ENCODE measurements at regions not wholly inside any gene's neighbourhood (a gene's known extent, or its start where the extent isn't known, plus 50 kb on each side); places are given as distances from the start of the nearest gene placed in this dataset.

DNA sequence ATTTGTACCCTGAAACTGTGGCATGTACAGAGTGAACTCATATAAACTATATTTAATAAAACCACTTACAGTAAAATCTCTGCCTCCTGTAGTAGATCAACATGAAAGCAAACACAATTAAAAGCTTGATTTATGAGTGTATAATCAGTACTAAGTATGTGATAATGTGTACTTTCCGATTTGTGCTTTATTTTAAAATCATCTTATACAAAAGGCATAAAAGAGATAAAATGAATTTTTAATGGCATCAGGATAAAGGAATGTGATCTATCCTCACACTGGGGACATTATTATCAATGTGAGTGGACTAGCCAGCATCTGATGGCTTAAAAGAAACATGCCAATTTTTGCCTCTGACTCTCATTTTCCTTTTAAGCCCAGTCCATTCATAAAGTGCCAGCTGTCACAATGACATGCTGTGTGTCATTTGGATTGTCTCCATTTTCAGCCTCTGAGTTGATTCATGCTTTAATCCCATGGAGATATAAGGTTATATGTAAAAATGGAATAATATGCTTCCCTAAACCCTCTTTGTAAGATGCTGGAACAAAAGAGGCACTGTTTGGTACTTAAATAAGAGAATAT, 831.6 kb upstream of the EYS start:
- TF ChIP-seq CTCF (IDR thresholded peaks at IDR 0.05; ENCODE audit: low read depth, low read length) (no peak), EZH2phosphoT487 (IDR thresholded peaks at IDR 0.05; ENCODE audit: low read depth) (no peak)
